BJ (cell line): ENCODE measurements at regions not wholly inside any gene's neighbourhood (a gene's known extent, or its start where the extent isn't known, plus 50 kb on each side); places are given as distances from the start of the nearest gene placed in this dataset.

ENCODE experiments used
- CTCF ChIA-PET: fragments of 350-600 bp; formaldehyde crosslinking; extraction: SDS; loops from one replicate; lab custom pipeline; 2021; ENCODE audit warnings: antibody characterized with exemption, inconsistent platforms; lab: Yijun Ruan, JAX
- POLR2A ChIA-PET: fragments of 300-600 bp; sonication (Branson Sonifier 250); formaldehyde crosslinking; extraction: SDS; loops from one replicate; lab custom pipeline; 2021; ENCODE audit warnings: antibody characterized with exemption; lab: Charles Lee
- DNase-seq: peaks from one replicate; pipeline ENCODE4 v3.0.0-alpha.2; 2011; ENCODE audit warnings: low read depth
- H3K27me3 ChIP-seq: 2 replicates; pipeline ENCODE4 v1.6.0; 2011; ENCODE audit warnings: low read length; ENCODE audit not compliant: control insufficient read depth, insufficient read depth
- H3K36me3 ChIP-seq: 2 replicates; pipeline ENCODE4 v1.5.1; 2011; ENCODE audit warnings: low read length; ENCODE audit not compliant: control insufficient read depth, insufficient read depth
- H3K4me3 ChIP-seq: 2 replicates; pipeline ENCODE4 v1.5.1; 2011; ENCODE audit warnings: low read depth, mild to moderate bottlenecking, control low read depth, low read length
- CTCF ChIP-seq: IDR thresholded peaks from 2 replicates; pipeline ENCODE4 v1.5.1; 2011; ENCODE audit warnings: low read depth, mild to moderate bottlenecking, control low read depth, inconsistent platforms, low read length, moderate library complexity; ENCODE audit not compliant: insufficient read depth

GRCh38 chr10:78755063-78755701 is 313.6 kb upstream of the ZMIZ1 start:
- CTCF ChIA-PET = interaction anchor here (1.4 to 1.8 kb wide), 2 partner anchors 9 to 10 kb away, joined by 4 to 6 read pairs; no protein-coding TSS in a partner anchor

GRCh38 chr10:78755877-78756455 is 312.8 kb upstream of the ZMIZ1 start:
- CTCF ChIA-PET = interaction anchor here (0.6 to 2.5 kb wide), 4 partner anchors 9 to 697 kb away, joined by 3 to 6 read pairs (median 5); no protein-coding TSS in a partner anchor
- DNase-seq = no peak
- Histone ChIP-seq H3K4me3 (no peak overlapping the region), H3K36me3 (no peaks in the 10 kb centered on the region), H3K27me3 (no peaks in the 10 kb centered on the region)
- POLR2A ChIA-PET = interaction anchor here (0.8 kb wide), 1 partner anchor 1617 kb away, joined by 3 read pairs; no protein-coding TSS in a partner anchor
- no peak for TF ChIP-seq CTCF

More at GRCh38 chr10:78755063-78755701, 313.6 kb upstream of the ZMIZ1 start:
- TF ChIP-seq CTCF = no peak
- Histone ChIP-seq H3K36me3 (no peaks in the 10 kb centered on the region), H3K4me3 (no peak overlapping the region), H3K27me3 (no peaks in the 10 kb centered on the region)
- POLR2A ChIA-PET = interaction anchor here (0.6 kb wide), 1 partner anchor 487 kb away, joined by 4 read pairs; no protein-coding TSS in a partner anchor
- DNase-seq = no peak

- no peaks in the 10 kb centered on the region for H3K36me3 ChIP-seq
- H3K27me3 ChIP-seq = no peaks in the 10 kb centered on the region
- ChIA-PET CTCF (interaction anchor here (0.6 to 2.5 kb wide), 4 partner anchors 10 to 696 kb away, joined by 3 to 6 read pairs (median 5); no protein-coding TSS in a partner anchor), POLR2A (interaction anchor here (0.8 kb wide), 1 partner anchor 1618 kb away, joined by 3 read pairs; no protein-coding TSS in a partner anchor)
- H3K4me3 ChIP-seq = no peak overlapping the region
- peak; percentile 92 for DNase-seq
- TF ChIP-seq CTCF = no peak
Measured at GRCh38 chr10:78756604-78757343, 312.0 kb upstream of the ZMIZ1 start.

GRCh38 chr10:78757344-78757925 is 311.3 kb upstream of the ZMIZ1 start:
- H3K27me3 ChIP-seq = no peaks in the 10 kb centered on the region
- CTCF ChIA-PET = interaction anchor here (1.8 to 2.5 kb wide), 2 partner anchors 13 to 16 kb away, joined by 4 to 6 read pairs; no protein-coding TSS in a partner anchor
- no peak for DNase-seq
- POLR2A ChIA-PET = no interaction called here
- TF ChIP-seq CTCF = no peak
- no peak overlapping the region for H3K4me3 ChIP-seq
- H3K36me3 ChIP-seq = no peaks in the 10 kb centered on the region
